GM21619 (cell line): ENCODE measurements at regions not wholly inside any gene's neighbourhood (a gene's known extent, or its start where the extent isn't known, plus 50 kb on each side); places are given as distances from the start of the nearest gene placed in this dataset.

Experiments used
- ATAC-seq: cut with Tn5 transposase; IDR thresholded peaks from one replicate; pipeline ENCODE4 v1.9.1; 2021; ENCODE audit not compliant: unreplicated experiment

DNA sequence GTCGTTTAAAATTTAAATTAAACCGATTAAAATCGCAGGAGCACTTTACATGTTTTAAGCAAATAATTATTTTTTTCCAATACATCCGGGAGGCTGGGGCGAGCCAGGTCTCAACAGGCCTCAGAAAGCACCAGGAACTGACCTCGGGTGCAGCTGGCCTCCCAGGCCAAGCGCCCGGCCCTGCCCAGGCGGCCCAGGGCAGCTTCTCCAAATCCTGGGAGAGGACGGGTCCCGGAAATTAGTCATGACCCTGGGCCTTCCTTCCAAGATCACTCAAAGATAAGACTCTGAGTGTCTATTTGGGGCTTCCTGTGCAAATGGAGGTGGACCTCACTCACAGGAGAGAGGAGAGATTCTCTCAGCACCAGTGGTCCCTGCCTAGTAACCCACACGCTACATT is 177.1 kb downstream of the BCL11B start:
- ATAC-seq = no peak

DNA sequence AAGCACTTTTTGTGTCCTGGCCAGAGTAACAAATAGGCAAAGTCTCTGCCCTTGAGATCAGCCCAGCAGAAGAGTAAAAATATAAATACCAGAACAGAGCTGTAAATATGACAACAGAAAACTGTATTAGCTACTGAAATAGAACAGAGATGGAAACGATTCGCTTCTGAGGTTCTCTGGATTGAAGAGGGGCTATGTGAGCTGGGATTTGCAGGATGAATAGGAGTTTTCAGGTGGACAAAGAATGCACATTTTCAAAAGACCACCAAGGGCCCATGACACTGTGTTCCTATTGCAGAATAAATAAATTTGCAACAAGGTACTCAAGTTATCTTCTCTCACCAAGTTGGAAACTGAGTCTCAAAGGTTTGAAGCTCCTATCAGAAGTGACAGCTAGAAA is 176.6 kb downstream of the BCL11B start:
- ATAC-seq = no peak

DNA sequence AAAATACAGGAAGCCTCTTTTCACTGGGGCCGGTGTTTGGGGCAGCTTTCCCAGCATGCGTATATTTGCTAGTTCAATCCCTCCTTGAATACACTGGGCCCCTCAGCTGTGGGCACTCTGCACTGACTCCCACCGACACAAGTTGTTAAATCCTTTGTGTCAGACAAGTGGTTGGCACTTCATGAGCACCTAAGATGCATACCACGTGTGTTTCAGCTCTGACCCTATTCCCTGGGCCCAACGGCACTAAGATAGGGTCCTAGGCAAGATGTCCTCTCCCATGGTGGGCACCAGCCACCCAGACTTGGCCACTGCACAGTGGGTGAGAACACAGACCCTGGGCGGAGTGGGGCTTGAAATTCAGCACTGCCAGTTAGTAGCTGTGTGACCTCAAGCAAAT is 173.8 kb downstream of the BCL11B start:
- no peak for ATAC-seq

GRCh38 chr14:99099051-99099787 is 172.8 kb downstream of the BCL11B start:
- no peak for ATAC-seq

- no peak for ATAC-seq
These were observed 171.3 kb downstream of the BCL11B start for GRCh38 chr14:99100497-99101270.

DNA sequence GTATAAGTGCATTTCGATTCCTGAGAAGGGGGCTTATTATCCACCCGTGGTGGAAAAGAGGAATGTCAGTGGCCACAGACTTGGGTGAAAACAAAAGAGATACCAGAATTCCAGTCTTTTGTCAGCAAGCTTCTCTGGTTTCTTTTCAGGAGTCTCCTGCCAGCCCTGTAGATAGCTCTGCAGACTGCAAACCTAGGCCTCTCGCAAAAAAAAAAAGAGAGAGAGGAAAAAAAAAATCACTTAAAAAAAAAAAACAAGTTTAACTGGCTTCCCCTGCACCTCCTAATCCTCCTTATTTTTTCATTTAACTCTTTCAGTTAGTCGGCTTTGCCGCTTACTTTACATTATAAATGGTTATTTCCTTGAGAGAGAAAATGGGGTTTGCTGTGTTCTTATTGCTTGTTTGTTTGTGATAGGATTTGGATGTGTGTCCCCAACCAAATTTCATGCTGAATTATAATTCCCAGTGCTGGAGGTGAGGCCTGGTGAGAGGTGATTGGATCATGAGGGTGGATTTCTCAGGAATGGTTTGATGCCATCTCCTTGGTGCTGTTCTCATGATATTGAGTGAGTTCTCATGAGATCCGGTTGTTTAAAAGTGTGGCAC is 170.0 kb downstream of the BCL11B start:
- ATAC-seq = no peak

DNA sequence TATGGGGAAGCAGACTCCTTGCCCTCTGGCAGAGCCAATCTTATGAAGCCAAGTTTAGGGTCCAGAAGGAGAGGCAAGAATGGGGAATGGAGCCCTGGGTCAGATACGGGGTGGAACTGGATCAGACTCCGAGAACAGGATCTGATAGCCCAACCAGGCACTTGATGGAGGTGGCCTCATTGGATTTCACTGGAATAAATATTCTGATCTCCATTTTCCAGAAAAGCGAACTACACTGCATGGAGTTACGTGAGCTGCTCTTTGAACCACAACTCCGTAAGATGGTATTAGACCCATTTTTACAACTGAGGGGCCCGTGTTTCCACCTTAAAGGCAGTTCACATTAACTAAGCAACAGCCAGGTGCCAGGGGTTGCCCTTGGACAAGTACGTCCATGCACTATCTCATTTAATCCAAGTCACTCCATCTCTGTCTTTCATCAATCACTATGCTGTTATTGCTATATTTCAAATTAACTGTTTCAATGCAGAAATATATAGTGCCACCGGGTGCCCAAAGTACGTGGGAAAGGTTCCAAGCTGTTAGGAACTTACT is 155.2 kb downstream of the BCL11B start:
- ATAC-seq = no peak

- ATAC-seq = no peak
These were observed 154.3 kb downstream of the BCL11B start for GRCh38 chr14:99117671-99118045.

- ATAC-seq = no peak
These were observed 153.8 kb downstream of the BCL11B start for GRCh38 chr14:99118046-99118721.

GRCh38 chr14:99118946-99119345 is 153.1 kb downstream of the BCL11B start:
- ATAC-seq = no peak
